GM21529 (cell line): ENCODE measurements at regions not wholly inside any gene's neighbourhood (a gene's known extent, or its start where the extent isn't known, plus 50 kb on each side); places are given as distances from the start of the nearest gene placed in this dataset.
"Not testable (repeated sequence)": the region's sequence is repeated elsewhere in the genome, so short reads cannot be mapped to it uniquely, and the experiment has no call there.

Source experiments
- ATAC-seq: cut with Tn5 transposase; IDR thresholded peaks from one replicate; pipeline ENCODE4 v1.9.1; 2021; ENCODE audit not compliant: unreplicated experiment

DNA sequence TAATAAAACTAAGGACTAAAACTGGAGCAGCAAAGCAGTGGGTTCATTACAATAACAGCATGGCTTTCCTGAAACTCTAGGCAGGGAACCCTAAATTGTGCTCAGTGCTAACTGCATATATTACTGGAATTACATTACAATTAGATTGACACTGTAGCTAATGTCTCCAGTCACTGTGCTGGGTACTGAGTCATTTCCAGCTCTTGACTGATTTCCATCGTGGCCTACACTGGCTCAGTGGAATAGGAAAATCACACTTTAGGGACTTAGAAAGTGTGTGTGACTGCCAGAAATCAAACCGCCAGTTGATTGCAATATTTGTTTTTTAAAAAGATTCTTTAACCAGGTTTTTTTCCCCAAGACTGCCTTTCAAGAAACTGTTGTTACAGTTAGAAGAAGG is 1447.4 kb upstream of the GOT2 start:
- no peak for ATAC-seq

DNA sequence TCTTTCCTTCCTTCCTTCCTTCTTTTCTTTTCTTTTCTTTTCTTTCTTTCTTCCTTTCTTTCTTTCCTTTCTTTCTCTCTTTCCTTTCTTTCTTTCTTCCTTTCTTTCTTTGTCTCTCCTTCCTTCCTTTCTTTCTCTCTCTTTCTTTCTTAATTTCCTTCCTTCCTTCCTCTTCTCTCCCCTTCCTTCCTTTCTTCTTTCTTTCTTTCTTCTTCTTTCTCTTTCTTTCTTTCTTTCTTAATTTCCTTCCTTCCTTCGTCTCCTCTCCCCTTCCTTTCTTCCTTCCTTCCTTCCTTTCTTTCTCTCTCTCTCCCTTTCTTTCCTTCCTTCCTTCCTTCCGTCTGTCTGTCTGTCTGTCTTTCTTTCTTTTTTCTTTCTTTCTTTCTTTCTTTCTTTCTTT is 1446.5 kb upstream of the GOT2 start:
- no peak for ATAC-seq

DNA sequence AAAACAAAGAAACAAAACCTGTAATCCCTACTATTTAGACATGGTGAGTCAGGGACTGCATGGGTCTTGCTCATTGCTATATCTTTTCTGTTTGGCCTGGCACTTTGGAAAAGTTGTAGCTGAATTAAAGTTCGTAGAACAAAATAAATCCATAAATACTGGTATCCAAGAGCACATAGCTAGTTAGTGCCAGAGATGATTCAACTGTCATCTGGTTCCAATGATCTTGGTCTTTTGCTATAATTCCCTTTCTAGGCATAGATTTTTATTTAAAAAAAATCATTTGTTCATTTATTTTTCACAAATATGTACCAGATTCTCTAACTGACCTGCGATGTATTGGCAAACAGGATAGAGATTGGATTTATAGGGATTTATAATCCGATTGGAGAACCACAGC is 1436.1 kb upstream of the GOT2 start:
- no peak for ATAC-seq

DNA sequence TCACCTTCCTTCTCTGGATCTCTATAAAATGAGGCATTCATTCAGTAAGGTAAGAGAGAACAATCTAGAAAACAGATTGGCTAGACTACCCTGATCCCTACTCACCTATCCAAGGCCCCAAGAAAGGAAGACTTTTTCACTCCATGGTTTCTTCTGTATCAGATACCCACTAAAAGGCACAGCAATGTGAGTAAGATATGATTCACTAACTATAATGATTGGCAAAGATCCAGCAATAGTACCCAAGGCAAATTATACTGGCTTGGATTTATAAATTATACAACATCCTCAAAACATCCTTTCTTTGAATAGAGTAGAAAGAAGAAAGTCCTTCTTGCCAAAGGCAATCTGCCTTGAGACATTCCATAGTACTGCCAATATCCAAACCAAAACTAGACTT is 1432.0 kb upstream of the GOT2 start:
- ATAC-seq = no peak

DNA sequence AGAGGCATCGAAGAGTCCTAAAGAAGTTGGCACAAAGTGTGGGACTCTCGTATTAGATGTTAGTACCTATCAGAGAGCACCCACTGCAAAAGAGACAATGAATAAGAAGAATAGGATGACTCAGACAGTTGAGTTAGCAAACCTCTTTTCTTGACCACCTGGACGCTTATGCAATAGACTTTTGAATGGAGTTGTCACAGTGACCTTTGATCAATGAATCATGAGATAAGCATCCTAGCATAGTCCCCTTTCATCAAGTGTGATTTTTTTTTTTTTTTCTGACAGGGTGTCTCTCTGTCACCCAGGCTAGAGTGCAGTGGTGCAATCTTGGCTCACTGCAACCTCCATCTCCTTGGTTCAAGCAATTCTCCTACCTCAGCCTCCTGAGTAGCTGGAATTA is 1417.9 kb upstream of the GOT2 start:
- no peak for ATAC-seq

DNA sequence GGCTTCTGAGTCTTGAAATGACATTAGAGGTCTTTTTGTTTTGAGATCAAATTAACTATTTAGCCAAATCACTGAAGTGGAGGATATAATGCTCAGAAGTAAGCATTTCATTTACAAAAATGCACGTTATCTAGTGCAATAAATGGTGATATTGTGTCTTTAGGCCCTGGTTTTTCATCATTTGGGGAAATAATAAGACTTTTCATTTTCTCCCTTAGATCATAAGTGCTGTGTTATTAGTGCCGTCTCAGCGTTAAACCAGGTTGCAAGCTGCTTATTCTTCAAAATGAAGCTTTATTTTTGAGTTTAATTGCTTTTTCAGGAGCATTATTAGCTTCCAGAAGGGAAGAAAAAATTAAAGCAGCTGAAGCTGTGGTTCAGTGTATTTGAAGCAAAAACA is 1416.8 kb upstream of the GOT2 start:
- ATAC-seq = no peak

DNA sequence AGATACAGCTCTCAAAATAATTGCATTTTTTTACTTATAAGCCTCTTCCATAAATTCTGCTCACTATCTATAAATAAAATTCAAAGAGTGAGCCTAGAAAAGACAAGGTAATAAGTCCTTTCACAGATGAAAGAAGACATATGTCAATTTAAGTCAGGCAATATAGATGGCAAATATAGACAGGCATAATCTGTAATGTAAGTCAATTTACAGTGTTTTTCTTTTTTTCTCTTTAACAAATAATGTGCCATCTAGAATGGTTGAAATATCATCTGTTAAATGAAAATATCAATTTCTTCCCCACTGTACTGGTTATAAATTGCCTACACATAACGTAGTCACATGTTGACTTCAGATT is 1409.2 kb upstream of the GOT2 start:
- no peak for ATAC-seq

DNA sequence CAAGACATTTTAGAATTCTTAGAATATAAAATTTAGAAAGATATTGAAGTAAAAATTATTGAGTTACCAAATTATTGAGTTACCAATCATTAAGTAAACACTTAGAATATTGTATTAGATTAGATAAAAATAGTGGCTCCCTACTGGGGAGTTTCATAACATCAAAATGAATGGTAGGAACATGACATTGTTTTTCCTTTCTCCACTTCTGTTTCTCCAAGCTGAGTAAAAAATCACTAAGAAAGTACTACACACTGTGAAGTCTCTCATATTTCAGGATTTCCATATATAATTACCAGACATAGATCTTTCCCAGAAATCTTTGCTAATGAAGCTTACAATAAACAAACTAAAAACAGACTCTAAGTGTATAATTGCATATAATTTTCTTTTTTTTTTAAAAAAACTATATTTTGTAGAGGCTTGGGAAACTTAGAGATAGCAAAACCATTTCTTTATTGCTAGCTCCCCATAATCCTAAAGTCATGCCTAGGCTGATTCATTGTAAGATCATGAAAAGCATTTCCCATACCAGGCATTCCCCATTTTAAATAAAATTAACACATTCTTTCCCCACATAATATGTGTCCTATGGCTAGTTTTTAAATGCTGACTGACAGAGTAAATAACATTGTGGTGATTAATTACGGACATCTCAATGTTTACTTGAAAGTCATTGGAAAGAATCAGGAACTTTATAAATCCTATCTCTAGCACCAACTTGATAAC is 1408.7 kb upstream of the GOT2 start:
- ATAC-seq = no peak

DNA sequence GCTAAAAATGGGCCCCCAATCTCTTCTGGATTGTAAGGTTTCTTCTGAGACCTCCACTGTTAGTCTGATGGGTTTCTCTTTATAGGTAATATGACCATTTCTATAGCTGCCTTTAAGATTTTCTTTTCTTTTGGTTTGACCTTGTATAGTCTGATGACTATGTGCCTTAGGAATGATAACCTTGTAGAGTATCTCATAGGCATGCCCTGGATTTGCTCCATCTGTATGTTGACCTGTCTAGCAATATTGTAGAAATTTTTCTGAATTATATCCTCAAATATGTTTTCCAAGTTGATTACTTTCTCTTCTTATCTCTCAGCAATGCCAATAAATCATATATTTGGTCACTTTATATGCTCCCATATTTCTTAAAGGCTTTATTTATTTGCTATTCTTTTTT is 1403.8 kb upstream of the GOT2 start:
- ATAC-seq = no peak

DNA sequence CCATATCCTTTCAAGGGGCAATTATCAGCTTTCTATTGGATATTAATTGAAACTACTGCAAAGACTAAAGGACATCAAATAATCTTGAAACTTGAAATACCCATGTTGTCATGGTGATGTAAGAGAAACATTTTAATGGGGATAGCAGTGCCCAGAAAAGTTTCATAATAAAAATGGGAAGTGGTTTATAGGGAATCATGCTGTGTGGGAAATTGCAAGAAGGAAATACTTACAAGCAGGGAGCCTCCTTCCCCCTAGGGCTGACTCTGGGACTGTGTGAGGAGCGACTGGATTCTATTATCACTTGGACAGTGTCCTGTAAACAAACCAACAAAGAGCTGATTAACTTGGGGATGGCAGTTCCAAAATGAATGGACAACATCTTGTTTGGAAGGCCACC is 1393.1 kb upstream of the GOT2 start:
- ATAC-seq = no peak

DNA sequence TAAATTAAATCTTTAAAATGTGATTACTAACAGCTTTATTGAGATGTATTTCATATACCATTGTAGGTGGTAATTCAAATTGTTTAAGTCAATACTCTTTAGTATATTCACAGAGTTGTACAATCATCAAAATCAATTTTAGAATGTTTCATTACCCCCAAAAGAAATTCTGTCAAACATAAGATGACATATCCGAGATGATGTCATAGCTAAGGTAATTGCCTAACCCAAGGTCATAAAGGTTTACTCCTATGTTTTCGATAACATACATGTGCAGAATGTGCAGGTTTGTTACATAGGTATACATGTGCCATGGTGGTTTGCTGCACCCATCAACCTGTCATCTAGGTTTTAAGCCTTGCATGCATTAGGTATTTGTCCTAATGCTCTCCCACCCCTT is 1392.0 kb upstream of the GOT2 start:
- not testable (repeated sequence) for ATAC-seq

DNA sequence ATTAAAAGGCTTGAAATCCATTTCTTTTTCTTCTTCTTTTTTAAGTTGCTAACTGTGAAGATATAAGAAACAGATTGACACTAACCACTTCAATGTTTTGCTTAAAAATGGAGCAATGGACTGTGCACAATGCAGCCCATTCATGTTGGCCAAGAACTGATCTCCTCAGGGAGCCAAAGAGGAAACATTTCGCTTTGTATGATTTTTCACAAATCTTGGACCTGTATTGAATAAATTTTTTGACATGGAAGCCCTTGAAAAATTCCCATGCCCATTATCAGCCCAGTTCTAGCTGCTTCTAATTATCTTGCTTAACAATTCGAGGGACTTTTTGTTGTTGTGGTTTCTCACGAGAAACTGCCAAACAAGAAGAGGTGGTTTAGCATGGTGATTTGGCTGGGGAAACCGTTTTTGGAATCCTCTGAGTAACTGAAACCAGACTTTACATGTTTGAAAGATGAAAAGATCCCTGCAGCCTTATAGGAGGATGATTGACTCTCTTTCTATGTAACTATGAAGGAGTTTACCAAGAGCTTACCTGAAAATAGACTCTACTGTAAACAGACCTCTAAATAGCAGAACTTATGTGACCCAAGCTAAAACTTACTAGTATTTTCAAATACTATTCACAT is 1389.4 kb upstream of the GOT2 start:
- ATAC-seq = no peak

DNA sequence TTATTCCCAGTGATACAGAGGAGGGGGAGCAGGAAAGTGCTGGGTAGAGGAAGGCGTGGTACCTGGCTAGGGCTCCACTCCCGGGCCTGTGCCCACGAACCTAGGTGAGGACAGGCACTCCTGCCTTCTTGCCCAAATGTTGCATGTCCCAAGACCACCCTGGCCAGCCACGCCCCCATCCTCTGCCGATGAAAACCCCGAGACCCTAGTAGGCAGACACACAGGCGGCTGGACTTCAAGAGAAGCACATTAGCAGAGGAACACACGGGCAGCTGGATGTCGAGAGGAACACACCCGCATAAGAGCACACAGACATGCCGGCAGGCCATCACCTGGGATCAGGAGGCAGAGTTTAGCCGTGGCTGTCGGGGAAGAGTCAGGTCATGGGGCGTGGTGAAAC is 1386.5 kb upstream of the GOT2 start:
- ATAC-seq = no peak

DNA sequence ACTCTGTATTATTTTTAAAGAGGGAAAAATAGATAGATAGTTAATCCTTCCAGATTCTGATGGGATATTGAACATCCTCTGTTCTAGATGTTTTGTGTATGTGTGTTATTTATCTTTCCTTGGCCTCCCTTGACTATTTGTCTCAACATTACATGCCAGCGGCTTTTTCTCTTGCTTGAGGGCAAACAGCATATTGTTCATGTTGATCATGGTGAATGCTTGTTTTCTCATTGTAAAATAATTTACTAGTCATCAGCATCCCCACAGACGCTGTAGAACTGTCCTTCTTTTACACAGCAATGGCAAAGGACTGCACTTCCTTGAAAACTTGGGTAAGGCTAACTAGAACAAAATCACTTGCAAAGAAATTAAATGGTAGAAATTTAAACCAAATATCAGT is 1376.4 kb upstream of the GOT2 start:
- no peak for ATAC-seq

DNA sequence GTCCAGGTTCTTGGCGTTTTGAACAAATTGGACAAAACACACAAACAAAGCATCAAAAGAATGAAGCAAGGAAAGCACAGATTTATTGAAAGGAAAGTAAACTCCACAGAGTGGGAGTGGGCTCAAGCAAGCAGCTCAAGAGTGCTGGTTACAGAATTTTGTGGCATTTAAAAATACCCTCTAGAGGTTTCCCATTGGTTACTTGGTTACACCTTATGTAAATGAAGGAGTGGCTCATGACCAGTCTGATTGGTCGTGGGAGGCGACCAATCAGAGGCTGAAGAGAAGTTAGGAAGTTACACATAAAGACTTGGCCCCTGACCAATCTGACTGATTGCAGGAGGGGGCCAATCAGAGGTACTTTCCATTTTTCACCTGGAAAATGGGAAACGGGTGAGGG is 1373.8 kb upstream of the GOT2 start:
- ATAC-seq = no peak

DNA sequence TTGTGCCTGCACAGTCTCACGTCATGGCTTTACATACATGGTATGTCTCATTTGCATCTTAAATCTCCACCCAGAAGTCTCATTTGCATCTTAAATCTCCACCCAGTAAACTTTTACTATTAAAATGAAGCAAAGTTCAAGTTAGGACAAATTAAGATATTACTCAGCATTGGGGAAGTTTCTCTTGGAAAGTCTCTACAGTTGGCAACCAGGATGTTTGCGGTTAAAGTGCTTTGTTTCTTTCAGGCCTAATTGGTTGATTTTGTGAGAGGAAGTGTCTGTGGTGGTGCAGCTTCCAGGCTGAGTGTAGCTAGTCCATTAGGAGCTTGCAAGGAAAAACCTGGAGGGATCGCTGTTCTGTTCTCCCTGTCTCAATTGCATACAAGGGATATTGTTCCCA is 1373.3 kb upstream of the GOT2 start:
- no peak for ATAC-seq

DNA sequence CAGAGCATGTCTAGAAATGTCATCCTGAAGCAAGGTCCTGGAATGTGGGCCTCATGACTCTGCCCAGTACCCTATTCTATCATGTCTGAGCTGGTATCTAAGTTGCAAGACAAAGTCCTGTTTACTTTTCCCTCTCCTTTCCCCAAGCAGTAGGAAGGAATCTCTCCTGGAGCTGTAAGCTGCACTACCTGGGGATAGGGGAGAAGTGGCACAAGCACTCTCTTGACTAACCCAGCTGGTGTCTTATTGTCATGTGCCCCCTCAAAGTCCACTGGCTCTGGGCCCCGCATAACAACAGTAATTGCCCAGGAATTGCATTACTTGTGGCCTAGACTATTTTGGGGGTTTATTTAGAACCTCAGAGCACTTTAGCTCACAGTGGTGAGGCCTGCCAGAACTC is 1366.3 kb upstream of the GOT2 start:
- no peak for ATAC-seq

DNA sequence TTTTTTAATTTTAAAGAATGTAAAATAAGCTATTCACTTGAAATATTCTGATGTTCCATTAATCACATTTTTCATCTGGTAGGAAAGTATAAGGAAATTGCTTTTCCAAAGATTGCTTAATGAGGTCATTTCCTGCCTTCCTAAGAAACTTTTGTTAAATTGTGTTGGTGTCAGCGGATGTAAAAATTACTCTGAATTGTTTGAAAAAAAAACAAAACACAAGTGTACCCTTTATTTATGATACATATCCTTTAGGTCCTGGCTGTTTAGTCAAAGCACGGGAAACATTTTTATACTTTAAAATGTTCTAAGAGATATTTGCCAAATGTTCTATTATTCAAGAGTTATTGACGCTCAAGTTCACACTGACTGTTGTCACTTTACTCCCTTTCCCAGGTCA is 1357.4 kb upstream of the GOT2 start:
- ATAC-seq = no peak

DNA sequence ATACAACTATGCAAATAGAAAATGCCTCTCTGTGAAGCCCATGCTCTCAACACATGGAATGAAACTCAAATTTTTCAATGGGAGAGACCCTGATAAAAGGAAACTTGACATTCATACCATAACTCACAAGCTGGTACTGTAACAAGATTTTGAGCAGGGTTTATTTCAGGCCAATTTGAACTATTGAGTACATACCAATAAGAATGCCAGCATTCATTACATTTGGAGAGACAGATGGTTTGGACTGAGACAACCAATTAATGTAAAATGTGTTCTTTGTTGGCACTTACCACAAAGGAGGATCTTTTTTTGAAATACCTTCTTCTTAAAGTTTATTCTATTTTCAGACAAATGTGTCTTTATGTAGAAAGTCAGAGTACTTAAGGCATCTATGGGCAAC is 1357.0 kb upstream of the GOT2 start:
- no peak for ATAC-seq

DNA sequence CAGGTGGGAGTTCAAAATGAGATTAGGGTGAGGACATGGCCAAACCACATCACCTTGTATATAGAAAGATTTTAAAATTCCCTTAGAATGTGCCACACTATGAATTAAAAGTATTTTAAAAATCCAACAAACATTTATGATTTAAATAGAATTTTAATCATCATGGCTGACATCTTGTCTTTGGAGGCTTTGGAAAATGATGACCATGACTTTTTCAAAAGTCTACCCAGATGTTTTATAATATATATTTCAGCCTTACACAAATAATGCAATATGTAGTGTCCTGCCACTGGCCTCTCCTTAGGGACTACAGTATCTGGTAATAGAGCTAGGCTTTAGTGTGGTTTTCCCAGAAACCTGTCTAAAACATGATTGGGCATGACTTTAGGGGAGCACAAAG is 1353.4 kb upstream of the GOT2 start:
- ATAC-seq = no peak

DNA sequence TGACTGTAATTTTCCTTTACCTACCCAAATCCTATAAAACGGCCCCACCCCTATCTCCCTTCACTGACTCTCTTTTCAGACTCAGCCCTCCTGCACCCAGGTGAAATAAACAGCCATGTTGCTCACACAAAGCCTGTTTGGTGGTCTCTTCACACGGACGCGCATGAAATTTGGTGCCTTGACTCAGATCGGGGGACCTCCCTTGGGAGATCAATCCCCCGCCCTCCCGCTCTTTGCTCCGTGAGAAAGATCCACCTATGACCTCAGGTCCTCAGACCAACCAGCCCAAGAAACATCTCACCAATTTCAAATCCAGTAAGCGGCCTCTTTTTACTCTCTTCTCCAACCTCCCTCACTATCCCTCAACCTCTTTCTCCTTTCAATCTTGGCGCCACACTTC is 1344.7 kb upstream of the GOT2 start:
- not testable (repeated sequence) for ATAC-seq

DNA sequence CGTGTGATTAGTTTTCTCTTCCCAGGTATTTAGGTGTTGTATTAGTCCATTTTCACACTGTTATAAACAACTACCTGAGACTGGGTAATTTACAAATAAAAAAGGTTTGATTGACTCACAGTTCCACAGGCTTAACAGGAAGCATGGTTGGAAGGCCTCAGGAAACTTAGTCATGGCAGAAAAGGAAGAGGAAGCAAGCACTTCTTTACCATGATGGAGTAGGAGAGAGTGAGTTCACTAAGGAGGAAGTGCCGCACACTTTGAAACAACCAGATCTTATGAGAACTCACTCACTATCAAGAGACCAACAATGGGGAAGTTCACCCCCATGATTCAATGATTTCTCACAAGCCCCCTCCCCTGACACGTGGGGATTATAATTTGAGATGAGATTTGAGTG is 1343.7 kb upstream of the GOT2 start:
- ATAC-seq = no peak

DNA sequence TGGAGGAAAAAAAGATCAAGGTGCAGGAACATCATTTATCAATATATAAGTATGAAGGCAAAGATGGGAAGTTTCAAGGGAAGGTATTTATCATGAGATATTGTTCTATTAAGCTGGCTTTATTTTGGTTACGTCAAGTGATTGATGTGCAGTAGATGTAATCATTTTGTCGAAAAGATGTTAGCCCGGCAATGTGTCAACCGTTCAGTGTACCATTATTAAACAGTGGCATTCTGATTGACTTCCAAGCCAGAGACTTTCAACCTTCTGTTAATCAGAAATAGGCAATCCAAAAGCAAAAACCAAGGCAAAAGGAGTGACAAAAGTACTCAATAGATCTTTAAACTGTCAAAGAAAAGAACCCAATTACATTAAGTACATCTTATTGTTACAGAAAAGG is 1340.3 kb upstream of the GOT2 start:
- ATAC-seq = no peak
